ENCODE measurements at regions not wholly inside any gene's neighbourhood (a gene's known extent, or its start where the extent isn't known, plus 50 kb on each side); places are given as distances from the start of the nearest gene placed in this dataset.

DNA sequence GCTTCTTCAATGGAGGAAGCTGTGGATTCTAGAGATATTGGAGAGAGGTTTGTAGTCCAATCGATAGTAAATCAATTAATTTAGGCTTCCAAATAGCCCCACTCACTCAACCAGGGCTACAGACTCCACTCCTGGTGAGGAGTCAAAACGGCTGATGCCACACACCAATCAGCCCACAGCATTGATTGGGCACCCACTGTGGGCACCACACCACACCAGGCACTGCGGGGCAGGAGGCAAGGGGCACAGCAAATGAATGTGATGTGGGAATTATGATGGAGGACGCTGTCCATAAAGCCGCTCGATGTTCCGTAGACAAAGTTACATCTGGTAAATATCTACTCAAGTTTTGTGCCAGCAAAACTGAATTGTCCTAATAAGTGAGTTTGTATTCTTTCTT, 547.3 kb upstream of the CADM1 start:
- TF ChIP-seq POLR2A (IDR thresholded peaks at IDR 0.05; ENCODE audit: low read length) (no peak), GATA1 (IDR thresholded peaks at IDR 0.05; ENCODE audit: low read depth, low read length) (no peak)

Data from erythroblast (primary cell).